ENCODE measurements at regions not wholly inside any gene's neighbourhood (a gene's known extent, or its start where the extent isn't known, plus 50 kb on each side); places are given as distances from the start of the nearest gene placed in this dataset.

DNA sequence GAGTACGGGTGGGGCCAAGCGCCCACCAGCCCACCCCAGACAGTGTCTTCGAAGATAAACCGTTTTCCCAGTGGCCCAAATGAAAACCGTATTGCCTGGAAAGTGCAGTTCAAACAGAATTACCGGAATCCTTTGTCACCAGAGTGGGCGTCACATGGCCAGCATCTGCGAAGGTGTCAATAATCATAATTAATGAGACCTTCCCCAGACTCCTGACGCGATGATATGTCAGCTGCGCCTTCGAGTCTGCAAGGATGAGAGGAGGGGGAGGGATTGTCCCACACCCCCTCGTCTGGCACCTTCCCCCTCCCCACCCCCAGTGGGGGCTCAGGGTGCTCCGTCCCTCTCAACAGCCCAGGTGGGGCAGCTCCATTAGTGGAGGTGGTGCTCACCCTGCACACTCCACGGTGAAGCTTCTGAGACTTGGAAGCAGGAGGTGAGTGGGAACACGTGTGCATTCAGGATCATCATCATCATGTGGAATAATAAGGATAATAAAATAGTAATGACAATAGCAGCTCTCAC lies 215.1 kb downstream of the PTPRU start:
- DNase-seq (ENCODE audit: low read depth in 2 of 3, low spot score in 2 of 3), result no peak

DNA sequence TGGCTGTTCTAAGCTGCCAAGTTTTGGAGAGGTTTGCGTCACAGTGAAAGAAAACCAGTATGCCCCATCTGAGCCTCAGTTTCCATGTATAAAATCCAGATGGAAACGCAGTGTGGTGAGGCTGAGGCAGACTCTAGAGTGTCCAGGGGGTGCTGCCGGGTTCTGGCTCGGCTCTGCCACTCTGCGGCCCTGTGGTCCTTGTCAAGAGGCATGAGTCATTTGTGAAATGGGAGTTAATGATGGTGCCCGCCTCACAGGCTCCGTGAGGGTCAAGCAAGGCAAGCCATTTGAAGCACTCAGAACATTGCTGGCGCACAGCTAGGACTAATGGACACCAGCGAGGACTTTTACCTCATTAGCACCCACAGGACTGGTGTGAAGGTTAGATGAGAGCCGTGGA lies 214.3 kb downstream of the PTPRU start:
- DNase-seq (ENCODE audit: low read depth in 2 of 3, low spot score in 2 of 3), result no peak

DNA sequence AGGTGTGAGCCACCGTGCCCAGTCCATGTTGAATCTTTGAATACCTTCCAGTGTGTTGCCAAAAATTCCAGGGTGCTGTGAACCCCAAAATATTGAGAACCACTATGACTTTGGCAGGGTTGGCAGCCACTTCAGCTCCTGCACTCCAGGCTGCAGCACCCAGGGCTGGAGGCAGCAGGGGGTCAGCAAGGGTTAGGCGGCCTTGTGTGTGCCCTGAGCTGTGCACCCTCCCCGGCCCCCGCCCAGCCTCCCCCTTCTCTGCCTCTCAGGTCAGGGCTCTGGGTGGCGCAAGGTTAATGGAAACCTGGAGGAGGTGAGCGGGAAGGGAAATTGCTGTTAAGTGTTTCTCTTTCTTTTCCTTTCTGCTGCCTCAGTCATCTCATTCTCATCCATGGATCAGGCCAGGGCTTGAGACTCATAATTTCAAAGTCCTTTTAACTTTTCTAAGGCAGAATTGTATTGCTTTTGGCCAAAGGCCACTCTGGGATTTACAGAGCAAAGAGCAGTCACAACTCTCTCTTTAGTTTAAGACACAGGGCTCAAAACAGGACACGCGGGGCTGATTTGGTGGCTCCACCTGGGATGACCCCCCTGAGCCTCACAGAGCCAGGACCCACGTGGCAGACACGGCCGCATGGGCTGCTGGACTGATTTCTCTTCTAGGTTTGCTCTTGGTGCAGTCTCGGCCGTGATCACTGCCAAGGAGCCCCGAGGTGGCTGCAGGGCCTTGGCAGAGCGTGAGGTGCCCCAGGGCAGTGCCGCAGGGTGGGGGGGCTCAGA lies 212.3 kb downstream of the PTPRU start:
- no peak for DNase-seq (ENCODE audit: low read depth in 2 of 3, low spot score in 2 of 3)

DNA sequence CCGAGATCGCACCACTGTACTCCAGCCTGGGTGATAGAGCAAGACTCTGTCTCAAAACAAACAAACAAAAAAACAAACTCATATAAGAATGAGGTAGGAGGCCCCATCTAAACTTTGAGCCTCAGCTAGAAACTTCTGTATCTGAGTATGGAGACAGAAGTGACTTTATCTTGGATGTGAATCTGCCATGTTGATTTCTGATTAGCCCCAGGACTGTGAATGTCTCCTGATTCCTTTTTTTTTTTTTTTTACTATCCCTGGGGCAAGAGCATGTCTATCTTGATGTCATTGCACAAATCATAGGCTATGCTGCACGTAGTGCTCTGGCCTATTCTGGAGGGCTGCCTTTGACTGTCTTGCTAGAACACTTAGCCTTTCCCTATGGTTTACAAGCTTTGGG lies 211.0 kb downstream of the PTPRU start:
- no peak for DNase-seq (ENCODE audit: low read depth in 2 of 3, low spot score in 2 of 3)

DNA sequence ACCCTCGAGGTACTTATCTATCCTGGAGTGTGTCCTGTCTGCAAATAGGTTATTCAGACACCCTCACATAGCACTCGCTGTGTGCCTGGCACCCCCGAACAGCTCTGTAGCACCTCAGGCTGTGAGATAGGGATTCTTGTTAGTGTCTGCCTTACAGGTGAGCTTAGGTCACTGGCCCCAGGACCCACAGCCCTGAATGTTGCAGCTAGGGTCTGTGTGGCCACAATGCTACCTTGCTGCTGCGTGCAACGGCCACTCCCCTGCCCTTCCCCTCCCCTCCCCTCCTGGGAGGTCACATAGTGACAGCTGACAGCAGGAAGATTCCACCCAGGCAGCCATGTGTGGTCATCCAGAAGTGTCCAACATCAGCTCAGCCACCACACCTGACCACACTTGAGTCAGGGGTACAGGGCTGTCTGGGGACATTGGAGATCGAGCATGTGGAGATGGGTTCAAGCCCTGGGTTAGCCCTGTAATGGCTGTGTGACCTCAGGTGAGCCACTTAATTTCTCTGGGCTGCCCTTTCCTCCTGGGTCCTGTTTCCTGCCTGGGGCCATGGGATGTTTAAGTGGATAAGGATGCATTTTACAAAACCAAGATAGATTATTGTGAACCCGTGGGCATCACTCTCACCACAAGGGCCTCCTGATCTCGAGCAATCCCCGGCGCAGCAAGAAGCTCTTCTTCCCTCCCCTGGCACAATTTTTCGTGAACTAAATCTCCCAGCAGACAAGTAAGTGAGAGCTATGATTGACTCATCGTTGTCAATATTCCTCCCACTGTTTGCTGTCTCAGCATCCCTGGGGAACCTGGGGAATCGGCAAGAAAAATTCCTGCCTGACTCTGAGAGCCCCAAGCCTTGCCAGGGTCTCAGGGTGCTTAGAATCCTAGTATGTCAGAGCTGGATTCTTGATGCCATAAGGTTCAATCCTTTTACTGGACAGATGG lies 208.7 kb downstream of the PTPRU start:
- no peak for DNase-seq (ENCODE audit: low read depth in 2 of 3, low spot score in 2 of 3)

- no peak for DNase-seq (ENCODE audit: low read depth in 2 of 3, low spot score in 2 of 3)
Measured at GRCh38 chr1:29444081-29444715, 207.9 kb downstream of the PTPRU start.

DNA sequence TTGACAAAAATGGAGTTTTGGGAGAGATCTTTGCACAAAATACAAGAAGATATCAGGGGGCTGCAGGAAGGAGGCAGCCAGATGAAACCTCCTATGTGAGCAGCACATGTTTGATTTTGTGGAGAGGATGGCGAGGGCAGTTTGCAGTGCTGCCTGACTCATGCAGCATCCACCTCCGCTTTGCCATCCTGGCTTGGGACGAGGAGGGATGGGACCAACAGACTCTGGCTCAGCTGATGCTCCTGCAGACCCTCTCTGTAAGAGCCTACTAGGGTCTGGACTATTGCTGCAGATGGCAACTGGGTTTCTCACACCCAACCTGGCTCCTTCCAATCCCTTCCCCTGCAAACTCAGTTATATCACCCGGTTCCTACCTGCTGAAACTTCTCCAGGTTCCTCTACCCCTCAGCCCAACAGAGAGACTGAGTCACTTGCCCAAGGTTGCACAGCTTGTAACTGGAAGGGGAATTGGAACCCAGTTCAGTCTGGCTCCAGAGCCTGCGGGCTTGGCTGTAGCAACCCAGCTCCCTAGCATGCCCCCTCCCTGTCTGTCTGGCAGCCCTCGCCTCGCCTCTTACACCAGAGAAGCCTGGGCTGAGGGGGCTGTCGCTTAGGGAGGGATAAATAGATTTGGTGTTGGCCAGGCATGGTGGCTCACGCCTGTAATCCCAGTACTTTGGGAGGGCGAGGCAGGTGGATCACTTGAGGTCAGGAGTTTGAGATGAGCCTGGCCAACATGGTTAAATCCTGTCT lies 205.8 kb downstream of the PTPRU start:
- DNase-seq (ENCODE audit: low read depth in 2 of 3, low spot score in 2 of 3), result no peak

DNA sequence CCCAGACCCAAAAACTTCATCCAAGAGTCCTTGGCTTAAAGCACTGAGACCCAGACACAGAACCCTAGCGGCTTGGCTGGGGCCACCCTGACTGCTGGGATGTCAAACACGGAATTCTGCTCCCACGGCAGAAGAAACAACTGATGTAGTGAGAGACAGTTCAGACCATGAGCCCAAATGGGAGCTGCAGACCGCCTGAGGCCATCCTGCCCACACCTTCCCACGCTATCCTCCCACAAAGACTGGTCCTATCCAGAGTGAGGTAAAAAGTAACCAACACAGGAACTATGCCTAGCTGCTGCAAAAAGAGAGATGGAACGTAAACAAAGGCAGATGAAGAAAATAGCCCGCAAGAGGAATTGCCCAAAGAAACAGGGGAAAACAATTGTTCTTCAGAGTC lies 203.3 kb downstream of the PTPRU start:
- no peak for DNase-seq (ENCODE audit: low read depth in 2 of 3, low spot score in 2 of 3)

DNA sequence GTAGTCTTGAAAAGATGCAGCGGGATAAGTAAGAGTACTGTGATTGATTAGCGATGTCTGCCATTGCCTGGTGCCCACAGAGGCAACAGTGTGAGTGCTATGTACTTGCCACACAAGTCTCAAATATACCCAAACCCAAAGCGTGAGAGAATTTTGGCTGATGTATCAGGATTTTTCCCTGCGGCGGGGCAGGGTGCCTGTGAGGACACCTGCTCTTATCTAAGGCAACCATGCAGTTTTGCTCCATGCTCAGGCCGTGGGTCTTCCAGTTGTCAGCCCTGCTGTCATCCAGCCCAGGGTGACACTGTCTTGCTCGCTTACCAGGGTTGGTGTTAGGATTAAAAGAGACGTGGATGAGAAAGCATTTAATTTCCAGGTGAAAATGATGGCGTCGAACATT lies 202.7 kb downstream of the PTPRU start:
- DNase-seq (ENCODE audit: low read depth in 2 of 3, low spot score in 2 of 3), result no peak

DNA sequence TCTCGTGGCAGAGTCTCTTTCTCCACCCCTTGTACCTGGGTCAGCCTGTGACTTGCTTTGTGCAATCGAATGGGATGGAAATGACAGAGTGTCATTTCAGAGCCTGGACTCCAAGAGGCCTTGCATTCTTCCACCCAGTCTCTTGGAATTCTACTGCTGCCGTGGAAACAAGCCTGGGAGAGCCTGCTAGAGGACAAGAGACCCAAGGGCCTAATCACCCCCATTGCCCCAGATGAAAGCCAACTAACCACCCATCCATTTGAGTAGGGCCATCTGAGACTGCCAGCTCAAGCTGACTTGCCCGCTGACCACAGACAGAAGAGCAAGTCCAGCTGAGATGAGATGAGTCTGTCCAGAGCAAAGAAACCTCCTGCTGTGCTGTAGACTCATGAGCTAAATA lies 201.6 kb downstream of the PTPRU start:
- no peak for DNase-seq (ENCODE audit: low read depth in 2 of 3, low spot score in 2 of 3)

DNA sequence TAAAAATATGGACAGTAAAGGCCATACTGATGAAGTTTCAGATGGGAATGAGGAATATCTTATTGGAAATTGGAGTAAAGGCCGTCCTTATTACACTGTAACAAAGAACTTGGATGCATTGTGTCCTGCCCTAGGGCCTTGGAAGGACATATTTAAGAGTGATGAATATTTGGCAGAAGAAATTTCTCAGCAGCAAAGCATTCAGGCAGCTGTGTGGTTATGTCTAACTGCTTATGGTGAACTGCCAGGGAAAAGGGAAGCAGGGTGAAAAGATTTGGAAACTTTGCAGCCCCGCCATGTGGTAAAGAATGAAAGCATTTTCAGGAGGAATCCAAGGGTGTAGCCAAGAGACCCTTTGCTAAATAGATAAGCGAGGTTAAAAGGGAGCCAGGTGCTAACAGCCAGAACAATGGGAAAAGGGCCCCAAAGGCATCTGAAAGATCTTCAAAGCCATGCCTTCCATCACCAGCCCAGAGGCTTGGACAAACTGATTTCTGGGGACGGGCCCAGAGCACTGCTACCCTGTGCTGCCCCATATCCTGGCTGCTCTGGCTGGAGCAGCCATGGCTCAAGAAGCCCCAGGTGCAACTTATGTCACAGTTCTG lies 200.0 kb downstream of the PTPRU start:
- DNase-seq (ENCODE audit: low read depth in 2 of 3, low spot score in 2 of 3), result no peak

GRCh38 chr1:29433830-29434229 lies 197.5 kb downstream of the PTPRU start:
- no peak for DNase-seq (ENCODE audit: low read depth in 2 of 3, low spot score in 2 of 3)

DNA sequence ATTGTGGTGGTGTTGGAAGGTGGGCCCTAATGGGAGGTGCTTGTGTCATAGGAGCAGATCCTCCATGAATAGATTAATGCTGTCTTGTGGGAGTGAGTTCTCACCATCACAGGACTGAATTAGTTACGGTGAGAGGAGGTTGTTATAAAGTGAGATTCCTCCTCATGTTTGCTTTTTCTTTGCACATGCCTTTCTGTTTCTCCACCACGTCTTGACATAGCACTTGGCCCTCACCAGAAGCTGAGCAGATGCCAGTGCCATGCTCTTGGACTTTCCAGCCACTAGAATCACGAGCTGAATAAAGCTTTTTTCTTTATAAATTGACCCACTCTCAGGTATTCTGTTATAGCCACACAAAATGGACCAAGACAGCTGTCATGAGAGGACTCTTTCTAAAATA lies 194.8 kb downstream of the PTPRU start:
- no peak for DNase-seq (ENCODE audit: low read depth in 2 of 3, low spot score in 2 of 3)

- no peak for DNase-seq (ENCODE audit: low read depth in 2 of 3, low spot score in 2 of 3)
Measured at GRCh38 chr1:29429656-29430055, 193.3 kb downstream of the PTPRU start.

DNA sequence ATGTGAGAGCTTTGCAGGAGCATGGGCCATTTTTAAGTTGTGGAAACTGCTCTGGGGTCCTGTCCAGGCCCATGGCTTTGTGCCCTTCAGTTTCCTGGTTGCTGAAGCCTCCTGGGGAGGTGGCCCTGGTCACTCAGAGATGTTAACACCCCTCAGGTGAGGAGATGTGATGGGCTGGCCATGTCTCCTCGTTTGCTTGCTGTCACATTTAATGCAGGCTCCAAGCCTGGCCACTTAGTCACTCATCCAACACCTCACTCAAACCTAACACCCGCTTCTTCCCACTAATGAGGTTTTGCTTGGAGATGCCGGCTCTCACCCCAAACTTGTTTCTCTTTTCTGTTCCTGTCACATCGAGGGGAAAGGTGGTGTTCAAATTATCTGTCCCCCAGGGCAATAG lies 192.7 kb downstream of the PTPRU start:
- no peak for DNase-seq (ENCODE audit: low read depth in 2 of 3, low spot score in 2 of 3)

DNA sequence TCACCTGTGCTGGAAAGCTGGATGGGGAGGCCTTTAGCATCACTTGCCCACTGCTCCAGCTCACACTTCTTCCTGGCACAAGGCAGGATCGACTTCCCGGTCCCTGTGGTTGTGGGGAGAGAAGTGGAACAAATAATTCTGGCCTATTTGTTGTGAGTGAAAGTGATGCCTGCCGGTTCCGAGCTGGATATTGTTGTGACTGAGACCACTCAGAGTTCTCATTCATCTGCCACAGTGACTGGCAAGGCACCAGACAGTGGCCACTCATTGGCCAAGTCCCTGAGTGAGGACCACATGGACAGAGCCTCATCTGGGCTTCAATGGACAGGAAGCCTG lies 191.9 kb downstream of the PTPRU start:
- no peak for DNase-seq (ENCODE audit: low read depth in 2 of 3, low spot score in 2 of 3)

GRCh38 chr1:29427614-29428279 lies 191.4 kb downstream of the PTPRU start:
- no peak for DNase-seq (ENCODE audit: low read depth in 2 of 3, low spot score in 2 of 3)

DNA sequence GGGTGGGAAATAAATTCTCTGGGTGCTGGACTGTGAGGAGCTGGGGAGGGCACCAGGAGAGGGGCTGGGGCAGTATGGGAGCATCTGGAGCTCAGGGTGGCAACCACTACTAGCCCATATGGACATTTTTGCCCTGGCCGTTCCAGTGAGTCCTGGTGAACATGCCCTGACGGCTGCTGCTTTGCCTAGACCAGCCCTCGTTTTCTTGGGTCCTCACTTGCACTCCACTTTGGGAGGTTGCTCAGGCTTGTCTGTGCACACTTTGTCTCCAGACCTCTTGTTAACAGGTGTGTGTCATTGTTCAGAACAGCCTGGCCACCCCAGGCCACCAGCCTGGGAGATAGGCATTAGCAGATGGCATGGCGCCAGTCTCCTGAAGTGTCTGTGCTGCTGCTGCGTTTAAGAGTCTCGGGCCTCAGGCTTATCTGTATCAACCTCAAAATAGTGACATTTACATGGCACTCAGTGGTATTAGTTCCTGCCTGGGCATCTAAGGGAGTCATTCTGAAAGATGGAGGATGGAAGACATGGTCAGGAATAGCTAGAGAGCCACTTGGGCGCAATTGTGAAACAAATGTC lies 190.5 kb downstream of the PTPRU start:
- no peak for DNase-seq (ENCODE audit: low read depth in 2 of 3, low spot score in 2 of 3)

DNA sequence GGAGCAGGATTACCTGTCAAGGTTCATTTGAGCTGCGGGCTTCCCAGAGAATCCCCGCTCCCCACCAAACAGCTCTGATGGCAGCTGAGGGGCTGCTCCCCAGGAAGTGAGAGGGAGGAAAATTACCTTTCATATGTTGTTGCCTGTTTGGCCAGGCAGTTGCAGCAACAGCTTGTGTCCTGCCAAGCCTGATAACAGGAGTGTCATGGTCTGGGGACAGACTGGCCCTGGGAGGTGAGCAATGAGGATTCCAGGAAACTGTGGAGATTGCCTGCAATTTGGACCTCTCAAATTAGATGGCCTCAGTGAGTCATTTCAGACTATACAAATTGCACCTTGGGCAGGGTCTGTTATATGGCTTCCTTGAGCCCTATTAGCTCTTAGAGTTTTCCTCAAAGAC lies 189.3 kb downstream of the PTPRU start:
- DNase-seq (ENCODE audit: low read depth in 2 of 3, low spot score in 2 of 3), result no peak
